ENCODE measurements at regions not wholly inside any gene's neighbourhood (a gene's known extent, or its start where the extent isn't known, plus 50 kb on each side); places are given as distances from the start of the nearest gene placed in this dataset.

- POLR2A ChIA-PET, result no interaction called here
- Histone ChIP-seq H3K4me3 (replicated peaks in 1 of 2; ENCODE audit: low read depth in 1 of 2, low read length in 2 of 2) (no peak overlapping the region), H3K27me3 (ENCODE audit: insufficient read depth, low read length) (no peaks in the 10 kb centered on the region), H3K9me2 (ENCODE audit: insufficient read depth) (no peaks in the 10 kb centered on the region), H3K9ac (ENCODE audit: low read length) (no peak overlapping the region), H3K4me1 (ENCODE audit: control insufficient read depth in 1 of 2, insufficient read depth in 2 of 2, low read length in 2 of 2) (no peaks in the 10 kb centered on the region), H3K9me3 (ENCODE audit: control insufficient read depth in 1 of 2, insufficient read depth in 1 of 2, low read depth in 1 of 2, low read length in 2 of 2) (no peaks in the 10 kb centered on the region), H4K20me1 (ENCODE audit: insufficient read depth) (no peaks in the 10 kb centered on the region), H3K4me2 (ENCODE audit: low read length) (no peak overlapping the region), H3K27ac (ENCODE audit: low read depth, low read length) (no peak overlapping the region), H2AFZ (ENCODE audit: low read depth, low read length, poor library complexity, severe bottlenecking) (no peak overlapping the region), H3K36me3 (ENCODE audit: control insufficient read depth in 1 of 2, insufficient read depth in 2 of 2, low read length in 2 of 2) (no peaks in the 10 kb centered on the region), H3K79me2 (ENCODE audit: insufficient read depth, low read length) (no peaks in the 10 kb centered on the region)
- ATAC-seq (no peak), DNase-seq (ENCODE audit: low read depth, low spot score) (no peak)
- TF ChIP-seq TCF7L2 (IDR thresholded peaks at IDR 0.05; ENCODE audit: borderline replicate concordance, extremely low read depth, insufficient read depth, insufficient read length) (no peak), POLR2AphosphoS5 (IDR thresholded peaks at IDR 0.05; ENCODE audit: low read depth, low read length) (no peak), CTCF (IDR thresholded peaks at IDR 0.05 in 2 of 3, conservative IDR thresholded peaks at IDR 0.05 in 1 of 3; ENCODE audit: borderline replicate concordance in 1 of 3, insufficient read depth in 1 of 3, low read depth in 2 of 3, low read length in 2 of 3) (no peak), ZFX (IDR thresholded peaks at IDR 0.05) (no peak), MAX (IDR thresholded peaks at IDR 0.05) (no peak), YY1 (IDR thresholded peaks at IDR 0.05; ENCODE audit: extremely low read depth, insufficient replicate concordance, low read depth, low read length) (no peak), POLR2A (IDR thresholded peaks at IDR 0.05; ENCODE audit: borderline replicate concordance, extremely low read depth, insufficient read depth, insufficient read length) (no peak), EZH2phosphoT487 (IDR thresholded peaks at IDR 0.05; ENCODE audit: borderline replicate concordance) (no peak), EGR1 (IDR thresholded peaks at IDR 0.05; ENCODE audit: low read depth) (no peak)
- RAD21 ChIA-PET (ENCODE audit: low non-redundant PET in 1 of 2, low total read pairs in 2 of 2, uncharacterized antibody in 2 of 2, unreplicated experiment in 2 of 2), result no interaction called here
- intact Hi-C loops (cut with micrococcal nuclease), result no loop called here
- no TSS peak for BruUV-seq (replicated peaks)
- CTCF ChIA-PET, result no interaction called here
Measured at GRCh38 chr6:147737115-147737514, 228.6 kb downstream of the SAMD5 start.
